Thoracic aorta (tissue), 2 donors: ENCODE measurements at regions not wholly inside any gene's neighbourhood (a gene's known extent, or its start where the extent isn't known, plus 50 kb on each side); places are given as distances from the start of the nearest gene placed in this dataset.

Source experiments
- ATAC-seq: fragments of 150-250 bp; one replicate; pipeline ENCODE4 v1.8.0; 2017; ENCODE audit warnings: low read depth; ENCODE audit not compliant: insufficient number of reproducible peaks, low FRiP score
- DNase-seq: peaks from one replicate; pipeline ENCODE4 v3.0.0-alpha.2; 2020; ENCODE audit warnings: low spot score
- H3K27ac ChIP-seq, 2 donors: fragments of 200-600 bp; sonication (generic); 1 replicate in 1 of 2; 2 replicates in 1 of 2; pipeline ENCODE4 v1.5.1; 2016; ENCODE audit warnings: mild to moderate bottlenecking in 2 of 2, moderate library complexity in 2 of 2
- H3K27me3 ChIP-seq: fragments of 200-600 bp; sonication (generic); replicated peaks from 2 replicates; pipeline ENCODE4 v1.6.0; 2016; ENCODE audit warnings: mild to moderate bottlenecking; ENCODE audit not compliant: insufficient read depth
- H3K36me3 ChIP-seq: fragments of 200-600 bp; sonication (generic); one replicate; pipeline ENCODE4 v1.5.1; 2016
- H3K4me1 ChIP-seq, 2 donors: fragments of 200-600 bp; sonication (generic); 1 replicate in 1 of 2; 2 replicates in 1 of 2; pipeline versions ENCODE4 v1.5.1 to v1.6.0; 2016; ENCODE audit warnings: low read depth in 2 of 2, mild to moderate bottlenecking in 1 of 2; ENCODE audit not compliant: control insufficient read depth in 1 of 2
- H3K4me3 ChIP-seq: fragments of 200-600 bp; sonication (generic); 2 replicates; pipeline ENCODE4 v1.5.1; 2016; ENCODE audit warnings: mild to moderate bottlenecking
- H3K9me3 ChIP-seq: fragments of 200-600 bp; sonication (generic); 2 replicates; pipeline ENCODE4 v1.5.1; 2016
- TF ChIP-seq, protein P1 (sequence below): fragments of 200-600 bp; sonication (generic); IDR thresholded peaks from one replicate; pipeline ENCODE4 v1.5.1; 2019; ENCODE audit warnings: antibody characterized with exemption

- TF ChIP-seq, protein P1, sequence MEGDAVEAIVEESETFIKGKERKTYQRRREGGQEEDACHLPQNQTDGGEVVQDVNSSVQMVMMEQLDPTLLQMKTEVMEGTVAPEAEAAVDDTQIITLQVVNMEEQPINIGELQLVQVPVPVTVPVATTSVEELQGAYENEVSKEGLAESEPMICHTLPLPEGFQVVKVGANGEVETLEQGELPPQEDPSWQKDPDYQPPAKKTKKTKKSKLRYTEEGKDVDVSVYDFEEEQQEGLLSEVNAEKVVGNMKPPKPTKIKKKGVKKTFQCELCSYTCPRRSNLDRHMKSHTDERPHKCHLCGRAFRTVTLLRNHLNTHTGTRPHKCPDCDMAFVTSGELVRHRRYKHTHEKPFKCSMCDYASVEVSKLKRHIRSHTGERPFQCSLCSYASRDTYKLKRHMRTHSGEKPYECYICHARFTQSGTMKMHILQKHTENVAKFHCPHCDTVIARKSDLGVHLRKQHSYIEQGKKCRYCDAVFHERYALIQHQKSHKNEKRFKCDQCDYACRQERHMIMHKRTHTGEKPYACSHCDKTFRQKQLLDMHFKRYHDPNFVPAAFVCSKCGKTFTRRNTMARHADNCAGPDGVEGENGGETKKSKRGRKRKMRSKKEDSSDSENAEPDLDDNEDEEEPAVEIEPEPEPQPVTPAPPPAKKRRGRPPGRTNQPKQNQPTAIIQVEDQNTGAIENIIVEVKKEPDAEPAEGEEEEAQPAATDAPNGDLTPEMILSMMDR, result no peak
- no peaks in the 10 kb centered on the region for H3K4me1 ChIP-seq
- ATAC-seq (no peak), DNase-seq (no peak)
- H3K27ac ChIP-seq, result no peak overlapping the region
- no peaks in the 10 kb centered on the region for H3K36me3 ChIP-seq
- no peaks in the 10 kb centered on the region for H3K9me3 ChIP-seq
- no peak overlapping the region for H3K4me3 ChIP-seq
- H3K27me3 ChIP-seq, result no peaks in the 10 kb centered on the region
Measured at GRCh38 chr6:80907831-80908230, 801.4 kb downstream of the BCKDHB start.

GRCh38 chr6:80903711-80904110 lies 797.2 kb downstream of the BCKDHB start:
- no peaks in the 10 kb centered on the region for H3K36me3 ChIP-seq
- no peaks in the 10 kb centered on the region for H3K4me1 ChIP-seq
- no peaks in the 10 kb centered on the region for H3K27me3 ChIP-seq
- H3K27ac ChIP-seq, result no peak overlapping the region
- TF ChIP-seq, protein P1, result no peak
- H3K4me3 ChIP-seq, result no peak overlapping the region
- no peaks in the 10 kb centered on the region for H3K9me3 ChIP-seq
- DNase-seq (no peak), ATAC-seq (no peak)

- no peaks in the 10 kb centered on the region for H3K4me1 ChIP-seq
- no peaks in the 10 kb centered on the region for H3K9me3 ChIP-seq
- TF ChIP-seq, protein P1, result no peak
- H3K36me3 ChIP-seq, result no peaks in the 10 kb centered on the region
- DNase-seq (no peak), ATAC-seq (no peak)
- H3K27ac ChIP-seq, result no peak overlapping the region
- no peaks in the 10 kb centered on the region for H3K27me3 ChIP-seq
- no peak overlapping the region for H3K4me3 ChIP-seq
Measured at GRCh38 chr6:80886475-80886874, 780.0 kb downstream of the BCKDHB start.

DNA sequence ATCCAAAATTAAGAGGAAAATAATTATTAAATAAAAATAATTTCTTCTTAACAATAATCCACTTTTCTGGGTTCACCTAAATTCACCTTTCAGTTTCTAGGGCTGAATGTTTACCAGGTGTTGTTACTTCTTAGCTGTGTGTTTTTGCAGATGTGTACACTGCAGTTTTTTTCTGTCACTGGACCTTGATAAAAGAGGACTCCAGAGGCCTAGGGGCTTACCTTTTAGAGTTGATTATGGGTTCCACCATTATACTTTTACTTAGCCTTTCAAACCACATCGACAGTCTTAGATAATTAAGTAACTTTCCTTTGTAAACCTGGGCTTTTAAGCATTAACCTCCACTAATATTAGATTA lies 766.5 kb downstream of the BCKDHB start:
- ATAC-seq, result no peak

DNA sequence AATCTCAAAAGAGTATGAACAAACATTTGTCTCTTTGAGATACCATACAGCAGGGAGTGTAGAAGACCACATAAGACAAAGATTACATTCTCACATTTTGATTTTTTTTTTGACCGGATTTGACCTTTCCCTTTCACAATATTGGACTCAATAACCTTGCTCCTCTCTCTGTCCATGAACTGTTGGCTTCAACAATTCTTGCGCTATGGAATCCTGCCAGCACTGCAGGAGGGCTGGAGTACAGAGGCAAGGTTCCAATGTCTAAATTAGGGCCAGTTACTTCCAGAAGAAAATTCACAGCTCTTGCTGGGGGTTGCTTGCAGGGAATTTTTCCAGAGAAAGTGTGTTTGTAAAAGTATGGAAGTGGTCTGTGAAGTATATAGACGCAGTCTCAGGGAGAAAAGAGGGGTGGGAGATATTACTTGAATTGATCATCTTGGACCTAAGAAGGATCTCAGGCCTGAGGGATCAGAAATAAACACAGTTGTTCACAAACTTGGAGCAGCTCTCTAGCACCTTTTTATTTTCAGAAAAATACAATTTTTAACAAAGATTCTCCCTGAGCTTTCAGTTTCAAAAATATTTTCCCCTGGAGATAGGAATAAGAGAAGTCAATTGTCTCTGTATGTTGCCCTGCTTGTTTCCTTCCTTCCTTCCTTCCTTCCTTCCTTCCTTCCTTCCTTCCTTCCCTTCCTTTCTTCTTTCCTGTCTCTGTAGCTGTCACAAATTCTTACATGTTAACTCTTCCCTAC lies 765.9 kb downstream of the BCKDHB start:
- Histone ChIP-seq H3K9me3 (no peaks in the 10 kb centered on the region), H3K27ac (no peak overlapping the region), H3K36me3 (no peaks in the 10 kb centered on the region), H3K4me3 (no peak overlapping the region), H3K4me1 (peaks cover 0 to 6% of the 10 kb centered on the region in 2 donors), H3K27me3 (no peaks in the 10 kb centered on the region)
- no peak for ATAC-seq
- DNase-seq, result no peak
- TF ChIP-seq, protein P1, result no peak

More for the DNA sequence above, 766.5 kb downstream of the BCKDHB start:
- Histone ChIP-seq H3K36me3 (no peaks in the 10 kb centered on the region), H3K4me3 (no peak overlapping the region), H3K27me3 (no peaks in the 10 kb centered on the region), H3K4me1 (peaks cover 0 to 6% of the 10 kb centered on the region in 2 donors), H3K9me3 (no peaks in the 10 kb centered on the region), H3K27ac (no peak overlapping the region)
- DNase-seq, result no peak
- TF ChIP-seq, protein P1, result no peak
